Renal pelvis (tissue), 1 donor: ENCODE measurements at regions not wholly inside any gene's neighbourhood (a gene's known extent, or its start where the extent isn't known, plus 50 kb on each side); places are given as distances from the start of the nearest gene placed in this dataset.

Experiments
- DNase-seq: peaks from one replicate; pipeline ENCODE4 v3.0.0-alpha.2; 2013

DNA sequence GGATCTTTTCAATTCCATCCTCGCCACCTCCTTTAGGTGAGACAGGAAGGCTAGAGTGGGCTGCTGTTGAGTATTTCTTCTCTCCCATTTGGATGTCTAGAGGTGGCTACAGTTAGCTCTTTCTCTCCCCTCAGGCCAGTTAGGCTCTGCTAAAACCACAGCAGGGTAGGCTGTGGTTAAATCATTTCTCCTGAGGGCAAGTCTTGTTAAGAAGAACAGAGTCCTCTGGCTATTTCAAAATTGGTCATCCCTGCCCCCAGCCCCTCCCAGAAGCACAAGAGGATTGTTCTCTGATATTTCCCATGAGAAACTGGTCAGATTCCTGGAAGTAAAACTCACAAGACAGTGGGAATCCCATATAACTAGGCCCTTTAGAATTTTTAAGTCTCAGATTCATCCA is 1359.5 kb downstream of the TECRL start:
- no peak for DNase-seq

DNA sequence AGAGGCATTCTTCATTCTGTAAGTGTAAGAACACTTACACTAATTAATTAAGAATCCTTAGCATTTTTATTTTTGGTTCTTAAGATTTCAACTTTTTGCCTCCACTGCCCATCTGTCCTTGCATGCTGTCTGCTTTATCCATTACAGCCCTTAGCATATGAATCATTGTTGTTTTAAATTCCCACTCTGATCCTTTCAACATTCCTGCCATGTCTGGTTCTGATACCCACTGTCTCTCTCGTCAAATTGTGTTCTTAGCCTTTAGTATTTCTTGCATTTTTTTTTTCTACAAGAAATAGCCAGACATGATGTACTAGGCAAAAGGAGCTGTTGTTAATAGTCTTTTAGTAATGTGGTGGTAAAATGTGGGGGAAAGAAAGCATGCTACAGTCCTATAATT is 1360.0 kb downstream of the TECRL start:
- no peak for DNase-seq

DNA sequence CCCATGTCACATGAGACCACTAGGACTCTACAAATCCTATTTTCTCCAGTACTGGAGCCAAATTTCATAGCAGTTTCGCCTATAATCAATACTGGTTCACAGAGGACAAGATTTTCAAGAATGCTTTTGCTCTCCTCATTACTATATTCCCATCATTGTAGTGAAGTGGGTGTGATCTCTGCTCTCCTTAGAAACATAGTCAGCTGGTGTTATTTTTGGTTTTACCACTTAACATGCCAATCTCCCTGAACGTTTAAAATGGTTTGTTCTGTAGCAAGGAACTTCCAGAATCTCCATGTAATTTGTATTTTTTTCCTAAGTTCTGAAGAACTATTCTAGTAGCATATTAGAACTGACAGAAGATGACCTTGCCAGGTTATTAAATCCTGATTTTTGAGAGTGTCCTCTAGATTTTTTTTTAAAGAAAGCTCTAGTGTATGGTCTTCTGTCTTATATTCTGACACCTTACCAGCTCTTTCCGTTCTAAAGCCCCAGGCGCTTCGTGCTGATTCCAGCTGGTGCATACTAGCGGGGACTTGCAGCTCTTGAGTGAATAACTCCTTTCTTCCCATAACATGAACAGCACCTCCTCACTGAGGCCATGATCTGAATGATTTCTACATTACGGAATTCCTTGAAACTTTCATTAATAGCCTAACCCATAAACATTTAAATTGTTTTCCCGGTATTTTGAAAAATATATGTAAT is 1372.9 kb downstream of the TECRL start:
- no peak for DNase-seq

DNA sequence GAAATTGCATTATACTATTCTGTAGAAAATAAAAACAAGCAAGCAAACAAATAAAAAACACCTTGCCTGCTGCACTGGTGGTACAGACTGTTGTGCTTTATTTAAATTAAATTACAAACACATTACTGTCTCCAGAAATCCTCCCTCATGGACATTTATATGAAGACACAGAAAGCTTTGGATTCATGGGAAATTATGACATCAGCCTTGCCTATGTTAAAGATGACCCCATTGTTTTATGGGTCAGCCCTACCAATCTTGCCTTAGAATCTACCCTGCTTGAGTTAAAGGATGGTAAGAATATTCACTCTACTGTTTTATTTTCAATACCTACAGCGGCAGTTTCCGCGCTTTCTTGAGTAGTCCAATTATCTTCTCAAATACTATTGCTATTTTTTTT is 1379.9 kb downstream of the TECRL start:
- no peak for DNase-seq

DNA sequence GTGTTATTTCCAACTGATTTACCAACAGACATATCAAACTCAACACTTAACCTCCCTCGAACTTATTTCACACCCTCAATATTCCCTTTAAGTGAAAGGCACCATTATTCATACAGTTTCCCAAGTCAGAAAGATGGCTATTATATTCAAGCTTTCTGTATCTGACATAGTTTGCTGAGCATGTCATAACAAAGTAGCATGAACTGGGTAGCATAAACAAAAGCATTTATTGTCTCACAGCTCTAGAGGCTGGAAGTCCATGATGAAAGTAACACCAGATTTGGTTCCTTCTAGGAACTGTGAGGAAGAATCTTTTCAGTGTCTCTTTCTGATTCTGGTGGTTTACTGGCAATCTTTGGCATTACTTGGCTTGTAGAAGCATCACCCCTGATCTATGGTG is 1388.6 kb downstream of the TECRL start:
- no peak for DNase-seq

DNA sequence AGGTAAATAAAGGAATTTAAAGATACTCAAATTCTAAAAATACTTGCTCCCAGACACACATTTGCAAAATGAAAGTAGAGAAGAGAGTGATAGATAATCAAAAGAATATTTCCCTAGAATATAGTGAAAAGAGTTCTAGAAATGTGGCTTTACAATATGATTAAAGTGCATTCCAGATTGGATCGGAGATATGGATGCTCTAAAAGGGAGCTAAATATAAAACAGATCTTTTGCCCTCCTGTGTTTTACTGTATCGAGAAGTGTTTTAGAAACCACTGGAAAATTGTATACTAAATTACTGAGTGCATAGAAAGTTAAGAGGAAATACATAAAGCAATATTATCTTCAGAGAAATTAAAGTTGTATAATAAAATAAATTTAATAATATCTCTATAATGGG is 1392.0 kb downstream of the TECRL start:
- DNase-seq: no peak

DNA sequence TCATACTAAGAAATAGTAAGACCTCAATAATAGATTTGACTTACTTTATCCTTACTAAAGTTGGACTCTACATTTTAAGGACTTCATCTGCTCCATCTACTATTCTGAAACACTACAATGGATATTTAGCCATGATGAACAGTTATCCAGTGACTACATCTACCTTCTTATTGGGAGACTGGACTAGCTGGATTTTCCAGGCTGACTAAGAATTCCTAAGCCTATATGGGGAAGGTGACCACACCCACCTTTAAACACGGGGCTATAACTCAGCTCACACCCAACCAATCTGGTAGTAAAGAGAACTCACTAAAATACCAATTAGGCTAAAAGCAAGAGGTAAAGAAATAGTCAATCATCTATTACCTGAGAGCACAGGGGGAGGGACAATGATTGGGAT is 1438.4 kb downstream of the TECRL start:
- DNase-seq: no peak

DNA sequence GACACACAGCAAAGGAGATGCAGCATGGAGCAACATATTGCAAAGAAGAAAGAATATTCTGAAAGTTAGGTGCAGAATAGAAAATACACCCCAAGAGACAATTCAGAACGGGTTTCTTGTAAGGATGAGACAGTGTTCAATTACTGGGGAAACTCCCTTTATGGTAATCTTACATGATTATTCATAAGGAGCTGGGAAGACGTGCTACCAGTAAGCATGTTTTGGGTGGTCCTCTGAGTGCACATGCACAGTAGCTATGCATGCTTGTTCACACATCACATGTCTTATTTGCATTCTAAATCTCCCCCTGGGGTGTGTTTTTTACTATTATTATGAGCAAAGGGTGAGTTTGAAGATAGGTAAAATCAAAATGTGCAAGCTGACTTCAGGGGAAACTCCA is 1448.8 kb downstream of the TECRL start:
- DNase-seq: no peak

DNA sequence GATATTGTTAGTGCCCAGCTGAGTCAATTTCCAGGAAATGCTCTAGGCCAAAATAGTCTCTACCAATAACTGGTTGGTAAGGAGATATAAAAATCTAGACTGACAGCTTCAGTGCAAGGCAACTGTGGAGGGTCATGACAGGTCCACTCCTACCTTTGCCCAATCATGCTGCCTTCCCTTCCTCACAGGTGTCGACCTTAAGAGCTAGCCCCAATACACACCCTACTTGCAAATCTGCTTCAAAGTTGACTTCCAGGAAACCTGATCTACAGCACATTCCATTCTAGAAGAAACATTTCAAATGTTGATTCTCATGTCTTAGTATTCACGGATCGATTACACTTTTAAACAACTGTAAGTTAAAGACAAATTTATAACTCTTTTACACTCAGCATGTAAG is 1455.5 kb downstream of the TECRL start:
- DNase-seq: no peak

DNA sequence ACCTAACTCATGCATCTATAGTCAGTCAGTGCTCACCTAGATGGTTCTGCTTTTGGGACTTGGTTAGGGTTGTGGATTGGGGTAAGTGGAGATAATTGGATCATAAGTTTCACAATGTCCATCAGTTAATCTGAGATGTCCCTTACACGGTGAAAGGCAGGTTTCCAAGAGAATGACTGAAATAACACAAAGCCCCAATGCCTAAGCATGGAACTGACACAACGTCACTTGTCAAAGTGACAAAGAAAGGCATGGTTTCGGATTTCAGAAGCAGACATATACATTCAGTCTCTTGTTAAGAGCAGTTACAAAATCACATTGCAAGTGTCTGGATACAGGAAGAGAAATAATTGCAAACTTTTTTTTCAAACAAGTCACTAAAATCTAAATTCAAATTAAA is 1456.9 kb downstream of the TECRL start:
- no peak for DNase-seq

DNA sequence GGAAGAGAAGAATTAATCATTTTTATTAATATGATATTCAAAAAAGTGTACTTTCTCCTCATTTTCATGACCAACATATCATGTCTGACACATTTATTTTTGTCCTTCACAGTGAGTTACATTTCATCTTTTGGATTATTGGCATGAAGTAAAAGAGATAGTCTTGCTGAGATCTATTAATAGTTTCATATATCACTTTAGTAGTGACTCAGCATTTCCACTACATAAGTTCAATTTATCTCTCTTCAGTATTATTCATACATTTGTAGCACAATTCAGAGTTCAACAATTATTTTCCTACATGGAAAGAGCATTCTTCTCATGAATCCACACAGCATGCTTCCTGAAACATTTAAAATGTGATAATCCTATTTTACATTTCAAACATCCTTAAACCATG is 1461.1 kb downstream of the TECRL start:
- no peak for DNase-seq

DNA sequence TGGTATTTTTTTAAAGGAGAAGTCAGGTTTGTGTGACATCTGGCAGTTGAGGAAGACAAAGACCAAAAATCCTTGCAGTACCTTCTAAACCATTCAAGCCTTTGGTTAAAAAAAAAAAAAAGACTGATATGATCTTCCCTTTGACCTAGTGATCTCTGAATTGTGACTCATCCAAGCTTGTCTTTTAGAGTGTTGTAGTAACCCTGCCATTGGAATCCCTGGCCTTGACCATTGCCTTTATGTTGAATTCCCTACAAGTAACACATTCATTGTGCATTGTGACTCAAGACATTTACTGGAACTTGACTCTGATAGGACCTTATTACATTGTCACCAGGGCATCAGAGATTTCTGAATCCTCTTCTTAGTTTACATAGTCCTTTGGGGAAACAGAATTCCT is 1469.0 kb downstream of the TECRL start:
- DNase-seq: no peak

DNA sequence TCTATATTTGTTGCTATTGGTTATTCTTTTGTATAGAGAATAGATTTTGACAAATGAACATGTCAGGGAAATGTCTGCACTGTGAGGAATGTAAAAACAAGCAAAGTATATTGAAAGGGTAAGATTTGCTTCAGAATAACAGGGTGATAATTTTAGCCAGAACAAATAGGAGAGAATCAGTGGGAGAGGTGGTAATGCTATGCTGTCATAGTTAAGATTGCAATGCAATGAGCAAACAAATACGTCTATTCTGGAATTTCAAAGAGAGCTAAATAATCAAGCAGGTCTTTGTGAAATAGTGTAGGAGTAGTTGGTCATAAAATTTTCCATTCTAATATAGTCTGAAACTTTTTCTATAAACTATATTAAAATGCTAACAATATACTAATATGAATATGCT is 1478.4 kb downstream of the TECRL start:
- no peak for DNase-seq

DNA sequence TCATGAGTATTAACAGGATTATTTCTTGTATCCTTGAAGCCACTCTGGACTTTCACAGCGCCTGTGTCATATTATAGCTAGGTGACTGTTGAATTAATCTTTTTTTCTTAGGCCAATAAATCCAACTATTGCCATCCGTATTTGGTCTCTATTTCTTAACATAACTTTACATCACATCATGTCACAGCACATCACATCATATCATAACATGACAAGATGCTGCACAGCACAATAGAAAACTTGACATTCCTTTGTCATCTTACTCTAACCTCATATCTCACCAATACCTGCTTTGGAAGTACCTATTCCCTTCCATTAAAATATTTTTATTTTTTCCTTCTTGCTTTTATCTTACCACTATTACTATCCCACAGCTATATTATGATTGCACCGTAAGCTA is 1480.8 kb downstream of the TECRL start:
- DNase-seq: no peak

DNA sequence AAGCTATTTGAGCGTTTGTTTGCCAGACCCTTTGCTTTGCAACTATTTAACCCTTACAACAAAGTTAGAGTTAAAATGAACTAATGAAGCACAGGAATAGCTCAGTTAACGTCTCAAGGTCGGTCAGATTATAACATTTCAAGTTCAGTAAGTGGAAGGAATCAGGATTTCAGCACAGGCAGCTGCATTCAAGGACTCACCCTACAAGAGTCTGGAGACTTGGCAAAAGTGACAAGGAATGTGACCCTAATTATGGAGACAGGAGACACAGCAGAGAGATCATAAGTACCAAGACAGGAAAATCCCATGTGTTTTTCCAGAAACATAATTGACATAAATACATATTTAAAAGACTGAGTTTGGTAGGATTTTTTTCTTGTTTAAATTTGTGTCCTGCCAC is 1481.7 kb downstream of the TECRL start:
- DNase-seq: no peak

DNA sequence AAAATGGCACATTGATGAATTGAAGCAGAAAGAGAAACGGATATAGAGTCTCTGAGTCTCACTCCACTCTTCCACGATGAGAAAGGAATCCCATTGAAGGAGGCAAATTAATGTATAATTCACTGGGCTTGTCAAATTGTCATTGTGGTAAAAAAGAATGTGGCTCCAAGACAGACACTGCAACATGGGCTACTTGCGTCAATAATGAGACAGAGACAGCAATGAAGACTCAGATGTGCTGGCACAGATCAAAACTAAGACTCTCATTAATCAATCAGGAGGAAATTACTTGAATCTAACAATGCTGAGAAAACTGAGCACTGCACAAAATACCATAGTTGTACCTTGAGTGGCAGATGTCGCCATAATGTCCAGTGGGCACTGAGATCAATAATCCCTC is 1485.5 kb downstream of the TECRL start:
- no peak for DNase-seq

DNA sequence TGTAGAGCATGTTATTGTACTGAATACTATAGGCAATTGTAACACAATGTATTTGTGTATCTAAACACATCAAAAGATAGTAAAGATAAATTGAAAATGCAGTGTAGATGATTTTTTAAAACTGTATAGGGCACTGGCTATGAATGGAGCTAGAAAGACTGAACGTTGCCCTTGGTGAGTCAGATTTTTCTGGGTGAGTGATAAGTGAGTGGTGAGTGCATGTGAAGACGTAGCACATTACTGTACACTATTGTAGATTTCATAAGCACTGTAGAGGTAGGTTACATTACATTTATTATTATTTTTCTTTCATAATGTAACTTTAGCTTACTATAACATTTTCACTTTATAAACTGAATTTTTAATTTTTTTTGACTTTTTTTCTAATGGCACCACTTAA is 1491.6 kb downstream of the TECRL start:
- no peak for DNase-seq

DNA sequence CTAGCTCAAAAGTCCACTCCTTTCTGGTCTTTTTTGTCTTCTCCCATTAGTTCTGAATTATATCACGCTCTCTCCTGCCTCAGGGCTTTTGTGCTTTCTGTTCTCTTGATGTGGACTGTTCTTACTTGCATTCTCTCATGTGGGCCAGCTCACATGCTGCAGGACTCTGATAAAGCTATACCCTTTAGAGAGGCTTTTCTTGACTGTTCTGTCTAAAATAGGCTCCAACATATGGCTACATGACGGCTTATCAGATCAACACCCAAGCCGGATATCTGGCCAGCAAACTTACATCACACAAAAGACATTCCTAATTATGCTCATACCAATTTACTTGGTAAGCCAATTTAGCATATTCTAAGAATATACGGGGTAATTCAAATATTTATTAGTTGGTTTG is 1494.5 kb downstream of the TECRL start:
- DNase-seq: no peak

DNA sequence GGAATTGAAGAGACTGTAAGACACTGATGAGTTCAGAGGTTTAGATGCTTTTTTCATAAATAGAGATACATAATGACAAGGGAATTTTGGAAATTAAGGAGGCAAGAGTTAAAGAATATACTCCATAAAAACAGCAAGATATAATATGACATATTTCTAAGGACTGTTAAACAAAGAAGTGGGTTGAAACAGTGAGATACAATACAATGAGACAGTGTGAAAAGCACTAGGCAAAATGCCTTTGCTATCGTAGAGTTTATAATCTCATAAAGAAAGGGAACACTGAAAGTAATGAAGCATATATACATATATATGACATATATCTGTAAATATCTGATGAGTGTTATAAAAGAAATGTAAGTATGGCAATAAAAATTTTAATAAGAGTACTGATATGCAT is 1496.2 kb downstream of the TECRL start:
- DNase-seq: no peak

DNA sequence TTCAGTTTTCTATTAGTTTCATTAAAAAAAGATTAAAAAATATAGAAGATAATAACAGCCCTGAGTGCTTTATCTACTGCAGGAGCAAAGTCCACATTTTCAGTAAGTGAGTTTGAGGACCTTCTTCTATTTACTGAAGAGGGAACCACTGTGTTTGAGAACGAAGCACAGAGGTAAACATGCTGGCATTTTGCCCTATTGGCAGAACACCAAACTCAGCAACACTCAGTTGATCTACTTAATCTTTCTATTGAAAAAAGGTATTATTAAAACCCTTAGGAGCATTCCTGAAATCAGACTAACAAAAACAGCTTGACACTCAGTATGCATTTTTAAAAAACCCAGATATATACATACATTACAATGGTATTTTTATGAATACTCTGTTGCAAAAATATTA is 1496.7 kb downstream of the TECRL start:
- DNase-seq: no peak

DNA sequence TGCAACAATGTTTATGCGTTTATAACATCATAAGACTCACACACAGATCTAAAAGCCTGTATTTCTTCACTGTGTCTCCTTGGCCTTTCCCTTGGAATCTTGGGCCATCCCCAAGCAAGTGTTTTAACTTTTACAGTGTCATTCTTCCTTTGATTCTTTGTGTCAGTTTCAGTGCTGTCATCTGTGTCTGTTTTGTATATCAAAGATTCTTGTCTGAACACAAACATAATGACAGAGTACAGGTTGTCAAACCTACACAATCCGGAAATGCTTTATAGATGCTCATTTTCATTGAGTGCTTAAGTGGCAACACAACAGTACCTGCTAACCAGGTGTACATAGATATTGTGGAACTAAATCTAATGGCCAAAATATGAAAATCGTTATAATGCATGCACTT is 1500.0 kb downstream of the TECRL start:
- DNase-seq: no peak

DNA sequence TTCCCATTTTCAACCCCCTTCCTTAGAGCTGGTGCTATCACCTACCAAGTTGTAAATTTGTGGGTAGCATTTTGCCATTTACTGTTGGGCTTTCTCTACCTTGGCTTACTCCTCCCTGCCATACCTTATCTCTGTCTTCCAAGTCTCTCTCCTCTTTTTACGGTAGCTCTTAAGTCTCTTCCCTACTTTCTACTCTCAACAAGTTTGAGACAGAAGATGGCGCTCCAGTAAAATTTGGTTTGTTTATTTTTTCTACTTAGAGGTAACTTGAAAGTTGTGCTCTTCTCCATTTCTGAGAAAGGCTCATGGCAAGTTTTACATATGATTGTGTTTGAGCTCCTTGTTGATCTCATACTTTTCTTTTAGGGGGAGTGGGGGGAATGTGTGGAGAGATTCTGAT is 1508.1 kb downstream of the TECRL start:
- no peak for DNase-seq

DNA sequence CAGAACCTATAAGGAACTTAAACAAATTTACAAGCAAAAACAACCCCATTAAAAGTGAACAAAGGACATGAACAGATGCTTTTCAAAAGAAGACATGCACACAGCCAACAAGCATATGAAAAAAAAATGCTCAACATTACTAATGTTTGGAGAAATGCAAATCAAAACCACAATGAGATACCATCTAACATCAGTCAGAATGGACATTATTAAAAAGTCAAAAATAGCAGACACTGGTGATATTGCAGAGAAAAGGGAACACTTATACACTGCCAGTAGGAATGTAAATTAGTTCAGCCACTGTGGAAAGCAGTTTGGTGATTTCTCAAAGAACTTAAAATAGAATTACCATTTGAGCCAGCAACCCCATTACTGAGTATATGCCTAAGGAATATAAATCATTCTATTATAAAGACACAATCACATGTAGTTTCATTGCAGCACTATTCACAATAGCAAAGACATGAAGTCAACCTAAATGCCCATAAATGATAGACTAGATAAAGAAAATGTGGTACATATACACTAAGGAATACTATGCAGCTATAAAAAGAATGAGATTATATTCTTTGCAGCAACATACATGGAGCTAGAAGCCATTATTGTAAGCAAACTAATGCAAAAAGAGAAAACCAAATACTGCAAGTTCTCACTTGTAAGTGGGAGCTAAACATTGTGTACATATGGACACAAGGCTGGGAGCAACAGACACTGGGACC is 1509.4 kb downstream of the TECRL start:
- no peak for DNase-seq

DNA sequence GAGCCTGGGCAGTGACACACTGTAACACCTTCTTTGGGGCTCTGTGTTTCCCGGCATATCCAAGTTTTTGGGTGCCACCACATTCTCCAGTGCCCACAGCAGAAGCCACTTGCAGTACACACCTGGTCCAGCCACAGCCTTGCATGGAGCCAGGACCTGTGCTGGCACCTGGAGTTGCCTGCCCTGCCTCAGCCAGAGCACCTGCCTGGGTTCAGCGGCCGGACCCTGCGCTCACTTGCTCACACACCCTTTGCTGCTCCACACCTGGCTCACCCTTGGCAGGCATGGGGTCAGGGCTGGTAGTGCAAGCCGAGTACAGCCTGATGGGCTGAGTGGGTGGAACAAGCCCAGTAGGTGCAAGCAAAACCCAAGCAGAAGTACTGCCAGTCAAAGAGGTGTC is 1511.1 kb downstream of the TECRL start:
- no peak for DNase-seq
